ENCODE measurements at regions not wholly inside any gene's neighbourhood (a gene's known extent, or its start where the extent isn't known, plus 50 kb on each side); places are given as distances from the start of the nearest gene placed in this dataset.

DNA sequence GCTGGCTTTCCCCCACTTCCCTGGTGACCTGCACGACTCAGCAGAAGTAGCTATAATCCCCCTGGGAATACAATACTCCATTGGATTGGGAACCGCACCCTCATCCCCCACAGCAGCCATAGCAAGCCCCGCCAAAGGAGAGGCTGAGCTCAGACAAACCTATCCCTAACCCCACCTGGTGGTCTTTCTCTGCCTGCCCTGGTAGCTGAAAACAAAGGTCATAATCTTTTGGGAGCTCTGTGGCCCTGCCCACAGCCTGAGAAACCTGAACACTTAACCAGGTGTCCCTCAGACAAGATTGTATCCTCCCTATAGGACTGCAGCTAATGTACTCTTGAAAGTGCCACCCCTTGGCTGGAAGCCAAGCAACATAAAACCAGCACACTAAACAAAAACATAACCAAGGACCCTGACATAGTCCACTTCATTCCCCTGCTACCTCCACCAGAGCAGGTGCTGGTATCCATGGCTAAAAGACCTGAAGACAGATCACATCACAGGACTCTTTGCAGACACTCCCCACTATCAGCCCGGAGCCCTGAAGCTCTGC, 71.6 kb upstream of the RUNX1 start:
- TF ChIP-seq CTCF (IDR thresholded peaks at IDR 0.05): no peak
- no peak for TF ChIP-seq ESRRA (IDR thresholded peaks at IDR 0.05; ENCODE audit: borderline replicate concordance, low read length)
- TF ChIP-seq, protein P1, sequence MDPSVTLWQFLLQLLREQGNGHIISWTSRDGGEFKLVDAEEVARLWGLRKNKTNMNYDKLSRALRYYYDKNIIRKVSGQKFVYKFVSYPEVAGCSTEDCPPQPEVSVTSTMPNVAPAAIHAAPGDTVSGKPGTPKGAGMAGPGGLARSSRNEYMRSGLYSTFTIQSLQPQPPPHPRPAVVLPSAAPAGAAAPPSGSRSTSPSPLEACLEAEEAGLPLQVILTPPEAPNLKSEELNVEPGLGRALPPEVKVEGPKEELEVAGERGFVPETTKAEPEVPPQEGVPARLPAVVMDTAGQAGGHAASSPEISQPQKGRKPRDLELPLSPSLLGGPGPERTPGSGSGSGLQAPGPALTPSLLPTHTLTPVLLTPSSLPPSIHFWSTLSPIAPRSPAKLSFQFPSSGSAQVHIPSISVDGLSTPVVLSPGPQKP (IDR thresholded peaks at IDR 0.05; ENCODE audit: low read depth, low read length): no peak
- TF ChIP-seq POLR2A (IDR thresholded peaks at IDR 0.05; ENCODE audit: low read length): no peak
- TF ChIP-seq RNF2 (IDR thresholded peaks at IDR 0.05; ENCODE audit: borderline replicate concordance, low read depth): no peak
- no peak for TF ChIP-seq NFE2L2 (conservative IDR thresholded peaks at IDR 0.05; ENCODE audit: low read length)
- TF ChIP-seq RAD21 (conservative IDR thresholded peaks at IDR 0.05 in 1 of 2, IDR thresholded peaks at IDR 0.05 in 1 of 2): no peak
- no peak for TF ChIP-seq REST (IDR thresholded peaks at IDR 0.05)
- no peak for TF ChIP-seq EP300 (IDR thresholded peaks at IDR 0.05)
- no peak for TF ChIP-seq KDM1A (IDR thresholded peaks at IDR 0.05; ENCODE audit: low read depth)
- TF ChIP-seq FOSL2 (IDR thresholded peaks at IDR 0.05): no peak
- no peak for TF ChIP-seq FOSL2 (CRISPR knock-in tag; IDR thresholded peaks at IDR 0.05)

Data from A549 (cell line).